Right ventricle myocardium inferior (tissue), 1 donor: ENCODE measurements at regions not wholly inside any gene's neighbourhood (a gene's known extent, or its start where the extent isn't known, plus 50 kb on each side); places are given as distances from the start of the nearest gene placed in this dataset.

Source experiments
- ATAC-seq: fragments of 200-7000 bp; cut with Tn5 transposase; one replicate; pipeline ENCODE4 v1.9.1; 2020; ENCODE audit warnings: mild to moderate bottlenecking, moderate library complexity
- DNase-seq: peaks from one replicate; pipeline ENCODE4 v3.0.0; 2021; ENCODE audit errors: missing footprints
- intact Hi-C: fragments of 100-400 bp; cut with DNase I; formaldehyde crosslinking; loops from one replicate; pipeline ENCODE4 v1.11.0; 2022
- donor health status: DM: no; HTN: yes; CAD: no; lungs with severe emphysema.

- DNase-seq (no peak), ATAC-seq (no peak)
- intact Hi-C loops: no loop called here
Observed at GRCh38 chr5:164680812-164681520, 1175.5 kb downstream of the MAT2B start.

DNA sequence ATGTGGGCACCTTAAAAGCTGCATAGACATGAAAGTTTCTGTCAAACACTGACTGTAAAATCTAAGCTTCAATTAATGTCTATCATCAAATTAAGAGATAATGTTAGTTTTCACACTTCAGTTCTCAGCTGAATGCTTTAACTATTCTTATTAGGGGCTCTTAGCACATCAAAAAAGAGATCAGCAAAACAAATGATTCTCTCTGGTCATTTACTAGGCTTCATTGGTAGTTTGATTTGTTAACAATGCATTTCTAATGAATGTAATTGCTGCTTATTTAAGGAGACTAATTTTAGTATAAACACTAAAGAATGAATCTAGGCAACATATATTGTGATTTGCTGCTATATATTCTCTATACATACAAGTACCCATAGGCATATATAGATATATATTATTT is 1182.0 kb downstream of the MAT2B start:
- intact Hi-C loops: no loop called here
- DNase-seq: no peak
- no peak for ATAC-seq

GRCh38 chr5:164688437-164688836 is 1183.0 kb downstream of the MAT2B start:
- ATAC-seq: no peak
- intact Hi-C loops: no loop called here

DNA sequence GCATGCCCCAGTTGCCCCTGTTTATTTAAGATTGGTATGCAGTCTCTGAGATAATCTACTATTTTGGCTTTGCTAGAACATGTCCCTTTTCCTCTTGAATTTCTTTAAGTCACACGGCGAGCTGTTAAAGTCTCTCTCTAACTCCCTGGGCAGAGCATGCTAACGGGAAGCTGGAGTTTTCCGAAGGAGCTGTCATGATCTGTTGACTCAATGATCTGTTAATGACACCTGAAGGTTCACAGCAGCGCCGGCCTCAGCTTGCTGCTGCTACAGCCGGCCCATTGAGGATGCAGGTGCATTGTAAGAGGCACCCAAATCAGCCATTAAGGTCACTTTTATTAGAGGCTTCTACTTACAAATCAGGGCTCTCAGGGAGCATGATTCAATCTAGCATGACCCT is 1203.4 kb downstream of the MAT2B start:
- no peak for ATAC-seq
- intact Hi-C loops: no loop called here

More at GRCh38 chr5:164688437-164688836, 1183.0 kb downstream of the MAT2B start:
- no peak for DNase-seq

GRCh38 chr5:164713682-164714081 is 1208.3 kb downstream of the MAT2B start:
- ATAC-seq: no peak

More for the DNA sequence above, 1203.4 kb downstream of the MAT2B start:
- DNase-seq: no peak

GRCh38 chr5:164721116-164721515 is 1215.7 kb downstream of the MAT2B start:
- DNase-seq (no peak), ATAC-seq (no peak)
- intact Hi-C loops: no loop called here

More at GRCh38 chr5:164713682-164714081, 1208.3 kb downstream of the MAT2B start:
- intact Hi-C loops: no loop called here
- DNase-seq: no peak

- DNase-seq: no peak
- intact Hi-C loops: no loop called here
- no peak for ATAC-seq
Observed at GRCh38 chr5:164721656-164722055, 1216.2 kb downstream of the MAT2B start.

GRCh38 chr5:164722702-164723101 is 1217.3 kb downstream of the MAT2B start:
- DNase-seq (no peak), ATAC-seq (no peak)
- intact Hi-C loops: no loop called here

- DNase-seq (no peak), ATAC-seq (no peak)
- intact Hi-C loops: no loop called here
Observed at GRCh38 chr5:164727012-164727411, 1221.6 kb downstream of the MAT2B start.

DNA sequence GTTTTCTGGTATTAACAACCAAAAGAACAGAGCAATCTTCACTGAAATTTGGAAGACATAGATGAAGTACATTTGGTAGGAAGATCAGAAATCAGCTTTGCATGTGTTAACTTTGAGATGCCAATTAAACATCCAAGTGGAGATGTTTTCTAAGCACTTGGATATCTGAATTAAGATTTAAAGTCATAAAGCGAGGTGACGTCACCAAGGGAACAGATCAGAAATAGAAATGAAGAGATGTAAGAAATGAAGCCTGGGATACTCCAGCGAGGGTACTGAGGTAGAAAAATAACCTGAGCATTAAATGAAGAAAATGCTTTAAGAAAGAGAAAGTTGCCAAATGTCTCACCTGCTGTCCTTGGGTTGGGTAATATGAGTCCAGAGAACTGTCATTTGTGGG is 1223.3 kb downstream of the MAT2B start:
- intact Hi-C loops: no loop called here
- DNase-seq (no peak), ATAC-seq (no peak)

DNA sequence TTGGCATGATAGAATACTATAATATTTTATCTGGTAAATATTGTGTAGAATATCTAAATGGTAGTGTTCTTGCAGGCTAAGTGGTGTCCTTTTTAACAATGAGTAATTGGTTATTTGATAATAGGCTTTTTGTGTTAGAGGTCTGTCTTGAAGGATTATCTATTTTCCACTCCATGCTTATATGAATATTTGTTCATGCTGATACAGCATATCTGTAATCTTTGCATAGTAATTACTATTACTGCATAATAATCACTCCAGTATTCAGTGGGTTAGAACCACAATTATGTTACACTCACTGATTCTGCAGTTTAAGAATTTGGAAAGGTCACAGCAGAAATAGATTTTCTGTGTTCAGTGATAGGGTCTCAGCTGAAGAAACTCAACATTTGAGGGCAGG is 1229.9 kb downstream of the MAT2B start:
- DNase-seq: no peak
- intact Hi-C loops: no loop called here
- ATAC-seq: no peak

DNA sequence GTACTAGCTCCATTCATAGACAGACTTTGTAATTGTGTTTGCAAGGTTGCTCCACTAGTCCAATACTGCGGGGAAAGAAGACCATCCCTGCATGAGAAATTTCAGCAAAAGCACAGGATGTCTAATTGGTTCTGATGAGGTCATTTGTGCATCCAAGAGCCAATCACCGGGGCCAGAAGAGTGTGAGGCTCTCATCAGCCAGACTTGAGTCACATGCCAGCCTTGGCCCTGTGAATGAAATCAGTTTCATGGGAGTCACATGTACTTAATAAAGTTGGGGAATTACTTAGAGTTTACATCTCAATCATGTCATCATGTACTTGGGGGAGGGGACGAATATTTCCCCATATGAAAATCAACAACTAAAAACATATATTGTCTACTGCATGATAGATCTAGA is 1236.0 kb downstream of the MAT2B start:
- ATAC-seq (no peak), DNase-seq (no peak)
- intact Hi-C loops: no loop called here

DNA sequence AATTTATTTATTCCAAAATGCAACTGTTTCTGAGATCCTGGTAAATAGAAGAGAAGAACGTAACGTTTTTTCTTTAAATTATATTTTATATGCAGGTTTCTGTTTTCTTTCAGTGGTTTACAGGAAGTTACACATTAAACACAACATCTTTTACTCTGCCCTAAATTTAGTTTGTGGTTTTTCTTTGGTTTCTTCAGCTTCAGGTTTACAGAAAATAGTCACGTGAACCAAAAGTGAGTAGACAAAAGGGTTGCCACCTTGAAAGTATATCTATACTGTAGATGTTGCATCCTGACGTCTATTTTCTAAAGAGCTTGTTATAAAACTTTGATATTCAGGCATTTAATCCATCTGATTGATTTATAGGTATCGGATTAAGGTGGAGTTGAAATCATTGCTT is 1236.6 kb downstream of the MAT2B start:
- ATAC-seq: no peak
- no peak for DNase-seq
- intact Hi-C loops: no loop called here

- no peak for ATAC-seq
- intact Hi-C loops: no loop called here
Observed at GRCh38 chr5:164746723-164747122, 1241.3 kb downstream of the MAT2B start.

DNA sequence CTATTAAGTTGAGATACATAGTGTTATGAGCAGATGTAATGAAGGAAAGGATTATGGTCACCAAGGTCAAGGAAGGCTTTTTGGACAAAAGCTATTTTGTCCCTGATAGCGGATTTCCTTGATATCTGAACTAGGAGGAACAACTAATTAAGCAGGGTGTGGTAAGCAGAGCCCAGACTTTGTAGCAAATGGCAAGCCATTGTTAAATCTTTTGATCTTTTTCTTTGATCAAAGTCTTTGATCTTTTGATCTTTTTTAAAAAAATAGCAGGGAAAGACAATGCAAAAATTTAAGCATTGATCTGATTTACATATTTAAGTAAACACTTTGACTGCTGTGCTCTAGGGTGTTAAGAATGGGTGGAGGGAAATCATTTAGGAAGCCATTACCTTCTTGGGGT is 1242.0 kb downstream of the MAT2B start:
- DNase-seq: no peak
- ATAC-seq: no peak
- intact Hi-C loops: no loop called here

More at GRCh38 chr5:164746723-164747122, 1241.3 kb downstream of the MAT2B start:
- no peak for DNase-seq

DNA sequence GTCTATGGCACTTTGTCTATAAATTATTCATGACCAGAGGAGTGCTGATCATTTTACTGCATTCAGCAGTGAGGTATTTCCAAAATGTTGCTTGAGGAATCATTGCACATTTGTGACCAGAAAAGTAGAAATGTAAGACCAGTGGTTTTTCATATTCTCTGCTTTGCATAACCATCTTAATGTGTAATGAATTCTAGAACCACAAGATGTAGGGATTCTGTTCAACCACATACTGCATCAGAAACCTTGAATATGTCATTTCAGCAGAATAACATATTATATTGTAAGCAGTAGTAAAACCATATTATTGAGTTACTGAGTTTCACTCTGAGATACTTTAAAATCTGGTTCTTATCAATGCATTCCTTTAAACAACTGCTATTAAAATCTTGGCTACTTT is 1243.4 kb downstream of the MAT2B start:
- no peak for DNase-seq
- intact Hi-C loops: no loop called here
- no peak for ATAC-seq

DNA sequence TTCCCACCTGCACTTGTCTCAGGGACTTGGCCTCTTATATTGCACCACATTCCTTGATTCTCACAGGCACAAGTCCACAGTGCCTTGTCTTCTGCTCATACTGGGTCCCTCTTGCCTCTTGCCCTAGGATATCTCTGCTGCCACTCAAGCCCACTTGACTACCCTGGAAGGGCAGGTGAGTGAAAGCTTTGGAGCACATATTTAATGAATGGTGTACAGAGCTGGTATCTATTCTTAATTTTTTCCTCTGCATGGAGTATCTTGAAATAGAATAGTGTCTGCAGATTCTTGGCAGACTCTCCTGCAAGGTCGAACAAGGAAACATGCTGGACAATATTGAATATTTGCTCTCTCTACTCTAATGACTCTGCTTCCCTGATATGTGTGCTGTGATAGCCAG is 1248.0 kb downstream of the MAT2B start:
- no peak for DNase-seq
- intact Hi-C loops: no loop called here
- ATAC-seq: no peak

DNA sequence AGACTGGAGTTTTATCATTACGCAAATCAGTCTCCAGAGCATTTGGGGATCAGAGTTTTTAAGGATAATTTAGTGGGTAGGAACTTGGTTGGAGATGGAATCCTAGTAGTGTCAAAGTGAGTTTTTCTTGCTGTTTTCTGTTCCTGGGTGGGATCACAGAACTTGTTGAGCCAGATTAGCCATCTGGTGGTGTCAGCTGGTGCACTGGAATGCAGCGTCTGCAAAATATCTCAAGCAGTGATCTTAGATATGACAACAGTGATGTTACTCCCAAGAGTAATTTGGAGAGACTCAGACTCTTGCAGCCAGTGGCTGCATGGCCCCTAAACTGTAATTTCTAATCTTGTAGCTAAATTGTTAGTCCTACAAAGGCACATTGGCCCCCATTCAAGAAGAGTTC is 1257.8 kb downstream of the MAT2B start:
- ATAC-seq (no peak), DNase-seq (no peak)
- intact Hi-C loops: no loop called here

DNA sequence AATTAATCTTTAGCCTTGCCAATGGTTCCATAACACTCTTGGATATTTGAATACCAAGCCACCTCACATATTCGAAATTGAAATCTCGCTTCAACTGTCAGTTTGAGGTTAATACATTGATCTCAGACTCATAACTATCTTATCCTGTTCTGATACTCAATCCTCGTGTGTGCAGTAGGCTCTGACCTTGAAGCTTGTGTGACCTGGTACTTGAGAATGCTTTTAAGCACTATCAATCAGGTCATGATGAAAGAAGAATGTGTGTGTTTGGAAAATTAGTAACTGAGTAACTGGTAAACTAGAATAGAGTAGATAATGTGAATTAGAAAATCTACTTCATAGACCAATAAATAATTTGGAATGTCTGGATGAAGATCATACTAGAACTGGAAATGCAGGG is 1266.7 kb downstream of the MAT2B start:
- intact Hi-C loops: no loop called here
- ATAC-seq (no peak), DNase-seq (no peak)

- intact Hi-C loops: no loop called here
- DNase-seq: no peak
- ATAC-seq: no peak
Observed at GRCh38 chr5:164784230-164784629, 1278.8 kb downstream of the MAT2B start.

GRCh38 chr5:164798110-164798509 is 1292.7 kb downstream of the MAT2B start:
- ATAC-seq: no peak
- intact Hi-C loops: no loop called here
- DNase-seq: no peak
